HG02981 (cell line): ENCODE measurements at regions not wholly inside any gene's neighbourhood (a gene's known extent, or its start where the extent isn't known, plus 50 kb on each side); places are given as distances from the start of the nearest gene placed in this dataset.

Experiments
- ATAC-seq: cut with Tn5 transposase; IDR thresholded peaks from one replicate; pipeline ENCODE4 v1.9.1; 2021; ENCODE audit warnings: mild to moderate bottlenecking, moderate library complexity; ENCODE audit not compliant: unreplicated experiment

- no peak for ATAC-seq
Observed at GRCh38 chr11:10358696-10359095, 53.8 kb downstream of the ADM start.

GRCh38 chr11:10359171-10359570, 54.3 kb downstream of the ADM start:
- ATAC-seq: no peak

GRCh38 chr11:10360835-10361234, 56.0 kb downstream of the ADM start:
- ATAC-seq: no peak

- no peak for ATAC-seq
Observed at GRCh38 chr11:10365045-10365444, 60.2 kb downstream of the ADM start.

DNA sequence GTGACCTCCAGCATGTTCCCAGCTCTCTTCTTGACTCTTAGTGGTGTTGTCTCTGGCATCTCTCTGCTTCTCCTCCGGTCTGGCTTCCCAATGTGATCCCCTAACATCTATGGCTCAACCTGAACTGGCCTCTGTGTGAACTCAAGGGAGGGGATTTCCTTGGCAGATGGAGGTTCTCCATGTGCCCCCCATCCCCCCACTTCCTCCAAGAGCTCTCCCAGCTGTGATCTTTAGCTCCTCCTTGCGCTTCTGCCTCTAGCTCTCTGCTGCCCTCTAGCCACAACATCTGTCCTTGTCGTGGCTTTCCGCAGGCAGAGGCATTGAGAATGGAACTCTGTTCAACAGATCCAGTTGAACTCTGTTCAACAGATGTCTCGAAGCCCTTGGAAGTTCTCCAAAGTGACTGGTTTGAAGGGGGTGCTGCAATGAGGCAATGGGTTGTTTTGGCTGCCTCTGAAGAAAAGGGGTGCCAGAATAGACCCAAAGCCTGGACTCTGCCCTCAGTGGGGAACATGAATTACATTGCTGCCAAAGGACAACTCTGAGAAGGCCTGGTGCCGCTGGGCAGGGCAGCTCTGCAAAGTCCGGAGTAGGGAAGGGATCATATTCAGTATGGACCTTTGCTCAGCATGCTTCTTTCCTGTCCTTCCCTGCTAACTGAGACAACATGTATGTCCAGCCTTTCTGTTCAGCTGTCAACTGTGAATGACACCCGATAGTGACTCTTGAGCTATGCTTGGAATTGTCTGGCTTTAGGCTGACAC, 61.9 kb downstream of the ADM start:
- peak; percentile 80 for ATAC-seq

DNA sequence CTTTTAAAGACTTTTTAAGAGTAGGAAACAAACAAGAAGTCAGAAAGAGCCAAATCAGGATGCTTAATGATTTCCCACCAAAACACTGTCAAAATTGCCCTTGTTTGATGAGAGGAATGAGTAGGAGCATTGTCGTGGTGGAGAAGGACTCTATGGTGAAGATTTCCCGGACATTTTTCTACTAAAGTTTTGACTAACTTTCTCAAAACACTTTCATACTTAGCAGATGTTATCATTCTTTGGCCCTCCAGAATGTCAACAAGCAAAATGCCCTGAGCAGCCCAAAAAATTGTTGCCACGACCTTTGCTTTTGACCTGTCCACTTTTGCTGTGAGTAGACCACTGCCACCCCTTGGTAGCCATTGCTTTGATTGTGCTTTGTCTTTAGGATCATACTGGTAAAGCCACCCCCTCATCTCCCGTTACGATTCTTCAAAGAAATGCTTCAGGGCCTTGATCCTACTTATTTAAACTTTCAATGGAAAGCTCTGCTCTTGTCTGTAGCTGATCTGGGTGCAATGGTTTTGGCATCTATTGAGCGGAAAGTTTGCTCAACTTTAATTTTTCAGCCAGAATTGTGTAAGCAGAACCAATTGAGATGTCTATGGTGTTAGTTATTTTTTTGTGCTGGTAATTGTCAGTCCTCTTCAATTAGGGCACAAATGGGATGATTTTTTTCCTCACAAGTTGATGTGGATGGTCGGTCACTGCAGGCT, 67.2 kb downstream of the ADM start:
- ATAC-seq: no peak

DNA sequence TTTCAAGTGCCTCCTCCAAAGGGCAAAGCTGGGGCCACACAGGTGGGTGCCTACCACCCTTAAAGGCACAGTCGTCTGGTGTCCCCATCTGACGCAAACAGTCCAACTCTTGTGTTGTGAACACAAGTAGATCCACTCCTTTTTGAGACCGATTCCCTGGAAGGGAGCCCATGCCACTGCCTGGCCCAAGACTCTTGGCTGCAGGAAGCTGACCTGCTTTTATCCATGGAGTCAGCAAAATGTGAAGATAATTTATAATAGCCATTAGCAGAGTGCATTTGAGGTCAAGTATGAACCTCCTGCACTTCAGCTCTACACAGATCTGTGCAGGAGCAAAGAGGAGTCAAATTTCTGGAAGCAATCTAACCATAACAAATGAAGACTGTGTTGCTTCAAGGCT, 68.5 kb downstream of the ADM start:
- no peak for ATAC-seq

- no peak for ATAC-seq
Observed at GRCh38 chr11:10373929-10374328, 69.1 kb downstream of the ADM start.

- no peak for ATAC-seq
Observed at GRCh38 chr11:10374386-10374785, 69.5 kb downstream of the ADM start.

GRCh38 chr11:10375280-10375971, 70.6 kb downstream of the ADM start:
- no peak for ATAC-seq

GRCh38 chr11:10376061-10376460, 71.2 kb downstream of the ADM start:
- ATAC-seq: no peak

DNA sequence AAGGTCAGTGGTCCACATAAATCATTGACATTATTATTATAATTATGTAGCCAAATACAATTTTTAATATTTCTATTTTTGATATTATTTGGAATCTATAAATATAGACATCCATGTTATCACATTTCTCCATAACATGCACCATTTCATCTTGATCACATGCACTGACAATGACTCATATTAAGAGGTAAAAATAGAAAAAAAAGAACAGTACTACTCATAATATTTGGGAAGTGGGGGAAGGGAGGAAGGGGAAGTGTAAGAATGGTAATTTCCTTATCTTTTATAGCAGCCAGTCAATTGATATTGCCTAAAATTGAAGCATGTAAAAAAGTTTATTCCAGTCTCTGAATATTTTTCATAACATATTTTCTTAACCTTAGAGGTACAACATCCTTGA, 72.3 kb downstream of the ADM start:
- no peak for ATAC-seq

GRCh38 chr11:10378362-10378761, 73.5 kb downstream of the ADM start:
- no peak for ATAC-seq

DNA sequence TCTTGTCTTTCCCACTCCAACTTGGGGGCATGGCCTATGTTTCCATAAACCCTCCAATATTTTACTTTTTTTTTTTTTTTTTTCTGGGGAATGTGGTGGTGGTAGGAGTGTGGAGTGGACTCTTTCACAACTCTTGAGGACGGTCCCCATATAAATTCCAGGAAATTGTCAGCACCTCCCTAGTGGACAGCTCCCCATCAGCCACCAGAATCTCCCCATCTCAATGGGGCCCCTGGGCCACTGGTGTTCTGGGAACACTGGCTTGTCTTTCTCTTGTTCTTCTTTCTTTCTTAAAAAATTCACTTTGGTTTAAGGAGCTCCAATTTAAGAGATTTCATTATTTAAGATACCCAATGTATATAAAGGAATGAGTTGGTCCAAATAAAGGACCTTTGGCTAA, 74.1 kb downstream of the ADM start:
- ATAC-seq: no peak

- ATAC-seq: no peak
Observed at GRCh38 chr11:10379426-10379825, 74.6 kb downstream of the ADM start.

DNA sequence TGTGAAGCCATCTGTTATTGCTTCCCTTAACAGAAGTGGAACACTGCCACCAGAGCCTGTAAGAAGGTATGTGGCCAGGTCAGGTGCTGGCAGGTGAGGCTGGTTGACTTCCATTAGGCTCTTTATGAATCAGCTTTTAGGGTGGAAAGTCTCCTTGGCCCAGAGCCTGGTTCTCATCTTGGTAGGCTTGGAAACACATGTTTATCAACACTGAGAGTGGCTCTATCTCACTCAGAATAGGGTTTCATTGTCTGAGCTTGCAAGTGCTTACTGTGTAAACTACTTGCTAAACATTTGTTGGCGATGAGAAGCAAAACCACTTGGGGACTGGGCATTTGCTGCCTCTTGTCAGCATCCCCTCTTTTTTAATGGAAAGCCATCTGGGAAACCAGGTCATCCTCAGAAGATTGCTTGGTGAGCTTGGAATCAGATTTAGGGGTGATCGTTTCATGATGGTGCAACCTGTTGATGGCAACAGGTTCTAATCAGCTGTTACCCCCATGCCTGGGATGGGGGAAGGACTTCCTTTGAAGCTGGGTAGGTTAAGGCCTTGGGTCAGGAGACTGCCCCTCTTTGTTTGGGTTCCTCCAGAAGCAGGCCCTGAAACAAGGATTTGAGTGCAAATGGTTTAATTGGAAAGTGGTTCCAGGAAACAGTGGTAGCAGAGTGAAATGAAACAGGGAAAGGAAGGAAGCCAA, 75.0 kb upstream of the AMPD3 start:
- ATAC-seq: no peak

DNA sequence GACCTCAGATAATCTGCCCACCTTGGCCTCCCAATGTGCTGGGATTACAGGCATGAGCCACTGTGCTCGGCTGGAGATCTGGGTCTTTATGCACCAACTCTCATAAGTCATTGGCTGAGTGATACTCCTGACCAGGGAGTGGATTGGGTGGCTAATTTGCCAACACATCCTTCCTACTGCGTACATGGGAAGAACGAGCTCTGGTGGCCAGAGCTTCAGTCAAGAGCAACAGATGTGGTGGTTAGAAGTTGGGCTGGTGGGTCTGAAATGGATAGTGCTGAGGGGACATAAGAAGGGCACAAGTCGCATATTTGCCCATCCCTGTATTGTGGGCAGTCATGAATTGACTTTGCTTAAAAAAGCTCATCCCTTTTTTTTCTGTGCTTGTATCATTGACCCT, 74.1 kb upstream of the AMPD3 start:
- ATAC-seq: no peak

GRCh38 chr11:10381736-10382135, 73.3 kb upstream of the AMPD3 start:
- no peak for ATAC-seq

DNA sequence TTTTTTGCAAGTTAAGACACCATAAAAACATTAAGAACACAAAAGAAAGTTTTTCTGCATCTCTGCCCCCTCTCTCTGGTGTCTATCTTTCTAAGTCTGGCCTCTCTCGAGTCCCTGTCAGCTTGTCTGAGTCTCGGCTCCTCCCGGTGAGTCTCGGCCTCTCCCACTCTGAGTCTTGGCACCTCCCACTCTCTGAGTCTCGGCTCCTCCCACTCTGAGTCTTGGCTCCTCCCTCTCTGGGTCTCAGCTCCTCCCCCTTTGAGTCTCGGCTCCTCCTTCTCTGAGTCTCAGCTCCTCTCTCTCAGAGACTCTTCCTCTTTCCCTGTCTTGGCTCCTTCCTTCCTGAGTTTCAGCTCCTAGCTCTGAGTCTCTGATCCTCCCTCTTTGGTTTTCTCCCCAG, 72.5 kb upstream of the AMPD3 start:
- ATAC-seq: no peak

DNA sequence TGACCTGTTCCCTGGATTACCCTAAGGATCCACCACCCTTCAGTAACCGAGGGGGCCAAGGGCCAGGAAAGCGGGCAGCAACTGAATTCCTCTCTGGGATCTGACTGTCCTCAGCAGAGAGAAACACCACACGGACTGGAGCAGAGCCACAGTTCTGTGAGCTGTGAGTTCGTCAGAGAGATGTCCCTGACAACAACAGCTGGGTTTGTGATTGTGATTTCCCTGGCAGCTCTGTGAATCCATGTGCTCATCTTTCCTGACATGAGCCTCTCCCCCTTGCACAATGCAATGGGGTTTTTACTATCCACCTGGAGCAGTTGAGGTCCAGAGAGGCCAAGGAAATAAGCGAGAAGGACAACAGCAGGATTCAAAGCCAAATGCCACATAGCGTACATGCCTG, 69.4 kb upstream of the AMPD3 start:
- ATAC-seq: no peak

DNA sequence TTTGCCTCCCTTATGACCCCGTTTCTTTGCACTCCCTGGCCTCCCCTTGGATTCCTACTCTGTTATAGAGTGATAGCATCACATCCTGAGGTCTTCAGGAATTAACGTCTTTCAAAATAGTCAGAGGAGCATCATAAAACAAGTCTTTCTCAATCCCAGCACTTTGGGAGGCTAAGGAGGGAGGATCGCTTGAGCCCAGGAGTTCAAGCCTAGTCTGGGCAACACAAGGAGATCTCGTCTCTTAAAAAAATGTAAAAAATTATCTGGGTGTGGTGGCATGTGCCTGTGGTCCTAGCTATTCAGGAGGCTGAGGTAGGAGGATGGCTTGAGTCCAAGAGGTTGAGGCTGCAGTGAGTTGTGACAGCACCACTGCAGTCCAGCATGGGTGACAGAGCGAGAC, 68.7 kb upstream of the AMPD3 start:
- ATAC-seq: no peak

DNA sequence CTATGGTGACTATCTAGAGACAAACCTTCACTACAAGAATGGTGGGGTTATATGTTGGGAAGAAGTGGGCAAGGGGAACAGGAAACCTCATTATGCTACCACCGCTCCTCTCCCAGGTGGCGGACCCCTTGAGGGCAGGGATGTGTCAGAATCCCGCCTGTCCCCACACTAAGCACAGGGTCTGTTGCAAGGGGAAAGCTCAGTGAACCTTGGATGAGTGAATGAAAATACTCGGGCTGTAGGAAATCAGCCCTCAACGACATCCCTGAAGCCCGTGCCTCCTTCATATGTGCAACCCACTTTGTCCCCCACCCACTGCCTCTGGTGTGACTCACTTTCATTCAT, 68.2 kb upstream of the AMPD3 start:
- ATAC-seq: no peak
